ENCODE measurements at regions not wholly inside any gene's neighbourhood (a gene's known extent, or its start where the extent isn't known, plus 50 kb on each side); places are given as distances from the start of the nearest gene placed in this dataset.

DNA sequence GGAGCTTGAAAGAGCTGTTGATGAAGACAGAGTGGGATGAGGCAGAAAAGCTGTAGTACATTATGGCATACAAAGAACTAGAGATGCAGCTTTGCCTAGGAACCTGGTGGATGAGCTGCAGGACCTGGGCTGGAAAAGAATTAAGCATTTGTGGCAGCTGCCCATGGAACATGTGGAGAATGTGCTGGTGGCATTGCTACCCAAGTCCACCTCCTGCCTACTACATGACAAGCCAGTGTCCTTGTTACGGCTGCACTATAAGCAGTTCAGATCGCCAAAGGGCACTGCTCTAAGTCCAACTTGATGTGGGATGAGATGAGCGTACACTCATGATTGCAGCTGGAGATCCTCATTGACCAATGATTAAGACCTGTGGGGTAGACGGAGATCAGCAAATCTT lies 81.1 kb upstream of the ADPGK start:
- Histone ChIP-seq H3K4me3 (ENCODE audit: low read length) (no peak overlapping the region), H3K9me3 (ENCODE audit: control insufficient read depth, low read length) (no peaks in the 10 kb centered on the region)
- no peak for DNase-seq (ENCODE audit: low read depth)

DNA sequence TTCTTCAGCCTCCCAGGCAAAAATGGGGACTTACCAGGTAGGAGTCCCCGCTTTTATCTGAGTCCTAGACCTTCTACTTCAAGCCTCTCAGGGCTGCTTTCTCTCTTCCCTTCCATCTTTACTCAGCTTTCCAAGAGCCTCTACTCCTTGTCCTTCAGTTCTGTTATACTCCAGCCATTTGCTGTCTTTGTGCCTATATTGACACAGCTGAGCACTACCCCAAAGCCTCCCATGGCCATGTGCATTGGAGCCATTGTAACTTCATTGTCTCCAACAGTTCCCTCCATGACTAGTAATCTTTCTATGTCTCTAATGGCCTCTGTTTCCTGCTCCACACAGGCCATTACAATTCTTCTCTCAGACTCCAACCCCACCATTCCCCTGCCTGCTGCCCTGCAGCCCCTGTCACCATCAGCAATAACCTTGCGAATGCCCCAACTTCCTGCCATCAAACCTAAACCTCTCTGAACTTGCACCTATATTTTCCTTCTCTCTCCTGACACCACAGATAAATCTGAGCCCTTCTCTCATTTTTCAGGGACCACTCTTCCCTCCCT lies 77.9 kb upstream of the ADPGK start:
- H3K9ac ChIP-seq (ENCODE audit: low read length), result no peak overlapping the region
- no peaks in the 10 kb centered on the region for H3K36me3 ChIP-seq (ENCODE audit: control insufficient read depth, insufficient read depth, low read length, severe bottlenecking)
- H3K27me3 ChIP-seq (replicated peaks; ENCODE audit: control insufficient read depth, insufficient read depth, low read length), result peaks cover 31% of the 10 kb centered on the region
- no peaks in the 10 kb centered on the region for H3K9me3 ChIP-seq (ENCODE audit: control insufficient read depth, low read length)
- no peak for DNase-seq (ENCODE audit: low read depth)
- no peaks in the 10 kb centered on the region for H3K4me1 ChIP-seq (ENCODE audit: control insufficient read depth, insufficient read depth, low read length)
- H3K4me3 ChIP-seq (ENCODE audit: low read length), result no peak overlapping the region

More for the DNA sequence above, 81.1 kb upstream of the ADPGK start:
- Histone ChIP-seq H3K27me3 (replicated peaks; ENCODE audit: control insufficient read depth, insufficient read depth, low read length) (peaks cover 39% of the 10 kb centered on the region), H3K9ac (ENCODE audit: low read length) (no peak overlapping the region), H3K4me1 (ENCODE audit: control insufficient read depth, insufficient read depth, low read length) (no peaks in the 10 kb centered on the region), H3K36me3 (ENCODE audit: control insufficient read depth, insufficient read depth, low read length, severe bottlenecking) (no peaks in the 10 kb centered on the region)

DNA sequence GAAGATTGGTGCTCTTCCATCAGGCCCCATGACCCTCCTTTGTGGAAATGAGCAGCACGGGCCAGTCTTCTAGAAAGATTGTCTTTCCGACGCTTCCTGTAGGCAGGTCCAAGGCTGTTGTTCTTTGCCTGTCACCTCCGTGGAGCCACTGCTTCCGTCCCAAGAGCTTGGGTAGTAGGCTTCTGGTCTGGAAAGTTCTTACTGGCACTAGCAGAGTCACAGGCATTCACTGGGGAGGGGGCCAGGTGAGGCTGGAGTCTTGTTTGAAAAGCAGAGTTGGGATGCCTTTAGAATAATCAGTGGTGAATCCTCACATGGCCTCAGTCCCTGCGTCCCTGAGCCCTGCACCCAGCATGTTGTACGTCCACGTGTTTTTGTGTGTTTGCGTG lies 76.2 kb upstream of the ADPGK start:
- H3K9ac ChIP-seq (ENCODE audit: low read length), result no peak overlapping the region
- no peaks in the 10 kb centered on the region for H3K4me1 ChIP-seq (ENCODE audit: control insufficient read depth, insufficient read depth, low read length)
- no peak for DNase-seq (ENCODE audit: low read depth)
- H3K27me3 ChIP-seq (replicated peaks; ENCODE audit: control insufficient read depth, insufficient read depth, low read length), result peaks cover 30% of the 10 kb centered on the region
- no peak overlapping the region for H3K4me3 ChIP-seq (ENCODE audit: low read length)
- no peaks in the 10 kb centered on the region for H3K36me3 ChIP-seq (ENCODE audit: control insufficient read depth, insufficient read depth, low read length, severe bottlenecking)
- H3K9me3 ChIP-seq (ENCODE audit: control insufficient read depth, low read length), result no peaks in the 10 kb centered on the region

DNA sequence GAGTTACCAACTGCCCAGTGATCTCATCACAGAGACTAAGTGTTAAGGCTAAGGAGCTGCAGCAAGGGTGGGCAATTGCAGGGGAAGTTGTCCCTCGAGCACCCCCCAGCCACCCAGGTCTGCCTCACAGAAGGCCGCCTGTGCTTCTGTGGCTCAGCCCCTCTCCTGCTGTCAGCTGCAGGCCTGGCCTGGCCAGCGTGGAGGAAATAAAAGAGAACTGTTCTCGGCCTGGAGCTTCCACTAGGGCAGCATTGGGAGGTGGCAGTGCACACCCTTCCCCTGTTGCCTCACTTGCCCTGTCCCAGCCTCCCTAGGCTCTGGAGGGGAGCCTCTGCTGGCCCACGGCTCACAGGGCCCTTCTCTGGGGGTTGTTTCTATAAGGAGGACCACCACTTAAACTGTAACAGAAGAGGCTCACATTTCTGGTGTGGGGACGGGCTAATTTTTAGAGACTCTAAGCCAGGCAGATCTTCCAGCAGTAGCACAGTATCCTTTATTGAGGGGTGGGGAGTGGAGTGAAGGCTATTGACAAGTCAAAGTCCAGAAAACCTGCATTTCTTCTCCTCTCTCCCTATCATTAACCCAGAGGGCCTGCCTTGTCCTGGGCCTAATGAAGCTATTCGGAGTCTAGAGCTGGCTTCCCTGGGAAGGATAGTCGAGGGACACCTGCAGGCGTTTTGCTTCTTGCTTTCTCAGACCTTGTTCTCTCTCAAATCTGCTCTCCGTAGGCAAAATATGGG lies 75.6 kb upstream of the ADPGK start:
- Histone ChIP-seq H3K27me3 (replicated peaks; ENCODE audit: control insufficient read depth, insufficient read depth, low read length) (peaks cover 25% of the 10 kb centered on the region), H3K9me3 (ENCODE audit: control insufficient read depth, low read length) (no peaks in the 10 kb centered on the region), H3K9ac (ENCODE audit: low read length) (no peak overlapping the region), H3K4me3 (ENCODE audit: low read length) (no peak overlapping the region), H3K4me1 (ENCODE audit: control insufficient read depth, insufficient read depth, low read length) (no peaks in the 10 kb centered on the region), H3K36me3 (ENCODE audit: control insufficient read depth, insufficient read depth, low read length, severe bottlenecking) (no peaks in the 10 kb centered on the region)
- no peak for DNase-seq (ENCODE audit: low read depth)

DNA sequence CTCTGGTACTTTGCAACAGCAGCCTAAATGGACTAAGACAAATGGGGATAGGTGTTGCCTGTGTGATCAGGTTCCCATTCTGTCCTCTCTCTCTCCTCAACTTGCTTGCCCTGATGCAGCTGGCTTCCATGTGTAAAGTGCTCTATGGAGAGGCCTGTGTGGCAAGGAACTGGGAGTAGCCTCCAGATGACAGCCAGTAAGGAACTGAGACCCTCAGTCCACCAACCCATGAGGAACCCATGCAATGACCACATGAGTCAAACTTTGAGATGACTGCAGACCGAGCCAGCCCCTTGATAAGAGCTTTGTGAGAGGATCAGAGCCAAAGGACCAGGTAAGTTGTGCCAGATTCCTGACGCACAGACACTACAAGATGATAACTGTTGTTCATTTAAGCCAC lies 74.6 kb upstream of the ADPGK start:
- no peaks in the 10 kb centered on the region for H3K4me1 ChIP-seq (ENCODE audit: control insufficient read depth, insufficient read depth, low read length)
- H3K9ac ChIP-seq (ENCODE audit: low read length), result no peak overlapping the region
- no peak overlapping the region for H3K4me3 ChIP-seq (ENCODE audit: low read length)
- DNase-seq (ENCODE audit: low read depth), result no peak
- no peaks in the 10 kb centered on the region for H3K36me3 ChIP-seq (ENCODE audit: control insufficient read depth, insufficient read depth, low read length, severe bottlenecking)
- peaks cover 31% of the 10 kb centered on the region for H3K27me3 ChIP-seq (replicated peaks; ENCODE audit: control insufficient read depth, insufficient read depth, low read length)
- no peaks in the 10 kb centered on the region for H3K9me3 ChIP-seq (ENCODE audit: control insufficient read depth, low read length)

DNA sequence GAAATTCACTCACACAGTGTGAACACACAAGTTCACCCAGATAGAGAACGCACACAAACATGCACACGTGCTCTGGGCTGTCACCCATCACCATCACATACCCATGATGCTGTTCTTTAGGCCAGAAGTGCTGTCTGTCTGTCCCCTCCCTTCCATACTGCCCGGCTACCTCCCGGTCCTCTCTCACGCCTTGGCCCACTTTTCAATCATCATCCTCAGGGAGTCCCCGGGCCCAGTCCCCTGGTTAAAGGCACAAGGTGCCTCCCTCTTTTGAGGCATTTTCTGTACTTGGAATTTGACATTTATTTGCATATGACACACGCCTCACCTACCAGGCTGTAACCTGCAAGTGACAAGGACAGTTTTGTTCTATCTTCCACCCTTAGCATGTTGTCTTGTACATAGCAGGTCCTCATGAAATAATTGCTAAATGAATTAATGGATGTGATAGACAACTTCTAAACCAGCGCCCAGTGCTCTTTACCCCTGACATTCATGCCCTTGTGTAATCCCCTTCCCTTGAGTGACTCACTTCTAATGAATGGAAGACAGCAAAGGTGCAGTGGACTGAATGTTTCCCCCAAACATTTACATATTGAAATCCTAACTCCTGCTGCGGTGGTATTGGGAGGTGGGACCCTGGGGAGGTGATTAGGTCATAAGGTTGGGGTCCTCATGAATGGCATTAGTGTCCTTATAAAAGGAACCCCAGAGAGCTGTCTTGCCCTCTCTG lies 73.9 kb upstream of the ADPGK start:
- no peak overlapping the region for H3K9ac ChIP-seq (ENCODE audit: low read length)
- H3K4me3 ChIP-seq (ENCODE audit: low read length), result no peak overlapping the region
- no peak for DNase-seq (ENCODE audit: low read depth)
- no peaks in the 10 kb centered on the region for H3K36me3 ChIP-seq (ENCODE audit: control insufficient read depth, insufficient read depth, low read length, severe bottlenecking)
- H3K9me3 ChIP-seq (ENCODE audit: control insufficient read depth, low read length), result no peaks in the 10 kb centered on the region
- no peaks in the 10 kb centered on the region for H3K4me1 ChIP-seq (ENCODE audit: control insufficient read depth, insufficient read depth, low read length)
- peaks cover 32% of the 10 kb centered on the region for H3K27me3 ChIP-seq (replicated peaks; ENCODE audit: control insufficient read depth, insufficient read depth, low read length)

DNA sequence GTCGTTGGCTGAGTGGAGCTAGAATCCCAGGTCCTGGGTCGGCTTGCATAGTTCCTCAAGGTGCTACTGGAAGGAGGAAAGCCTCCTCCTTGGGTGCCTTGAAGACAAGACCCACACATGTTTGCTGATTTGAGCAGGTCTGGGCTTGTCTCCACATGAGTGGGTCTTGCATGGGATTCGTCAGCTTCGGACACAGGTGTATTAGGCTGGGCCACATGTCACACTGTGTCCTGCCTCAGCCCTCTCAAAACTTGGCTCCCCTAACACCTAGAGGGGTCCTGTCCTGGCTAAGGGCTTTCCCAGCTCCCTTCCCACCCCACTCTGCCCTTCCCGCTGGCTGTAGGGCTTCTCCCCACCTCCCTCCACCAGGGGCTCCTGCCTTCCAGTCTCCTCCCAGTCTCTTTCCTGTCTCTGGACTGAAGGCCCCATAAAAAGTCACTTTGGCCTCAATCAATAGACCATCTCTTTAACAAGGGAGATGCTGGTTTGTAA lies 73.0 kb upstream of the ADPGK start:
- no peaks in the 10 kb centered on the region for H3K9me3 ChIP-seq (ENCODE audit: control insufficient read depth, low read length)
- H3K36me3 ChIP-seq (ENCODE audit: control insufficient read depth, insufficient read depth, low read length, severe bottlenecking), result no peaks in the 10 kb centered on the region
- DNase-seq (ENCODE audit: low read depth), result no peak
- H3K27me3 ChIP-seq (replicated peaks; ENCODE audit: control insufficient read depth, insufficient read depth, low read length), result peaks cover 34% of the 10 kb centered on the region
- H3K9ac ChIP-seq (ENCODE audit: low read length), result no peak overlapping the region
- no peak overlapping the region for H3K4me3 ChIP-seq (ENCODE audit: low read length)
- no peaks in the 10 kb centered on the region for H3K4me1 ChIP-seq (ENCODE audit: control insufficient read depth, insufficient read depth, low read length)

DNA sequence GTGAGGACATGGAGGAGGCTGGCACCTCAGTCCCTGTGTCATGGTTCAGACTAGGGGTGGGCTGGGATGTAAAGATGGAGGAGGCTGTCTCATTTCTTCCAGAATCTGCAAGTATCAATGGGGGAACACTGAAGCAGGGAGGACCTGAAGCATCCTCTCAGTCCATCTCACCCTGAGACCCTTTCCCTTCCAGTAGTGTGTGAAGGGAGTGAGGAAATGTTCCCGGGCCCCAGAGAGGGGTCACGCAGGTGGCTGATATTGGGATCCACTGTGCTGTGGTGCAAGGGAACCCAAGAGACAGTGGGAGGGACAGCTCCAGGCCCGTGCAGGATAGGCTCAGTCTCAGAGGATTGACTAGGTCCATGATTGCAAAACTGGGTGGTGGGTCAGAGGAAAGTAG lies 72.2 kb upstream of the ADPGK start:
- Histone ChIP-seq H3K9me3 (ENCODE audit: control insufficient read depth, low read length) (no peaks in the 10 kb centered on the region), H3K4me3 (ENCODE audit: low read length) (no peak overlapping the region)
- no peak for DNase-seq (ENCODE audit: low read depth)

DNA sequence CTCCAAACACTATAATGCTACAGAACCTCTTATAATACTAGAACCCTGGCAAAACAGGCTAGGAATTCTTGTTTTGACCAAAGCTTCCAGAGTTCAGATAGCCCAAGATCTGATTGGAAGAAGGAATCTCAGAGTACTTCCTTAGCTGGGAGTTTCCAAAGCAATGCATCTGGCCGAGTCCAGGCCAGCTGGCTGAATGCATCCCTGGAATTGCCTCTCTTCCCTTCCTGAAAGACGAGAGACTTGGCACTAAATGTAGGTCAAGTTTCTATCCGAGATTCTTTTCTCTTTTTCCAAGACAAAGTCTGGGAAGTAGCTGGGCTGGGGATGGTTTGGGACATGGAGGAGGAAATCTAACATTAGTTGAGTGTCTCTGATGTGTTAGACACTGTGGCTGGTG lies 68.7 kb upstream of the ADPGK start:
- Histone ChIP-seq H3K27me3 (replicated peaks; ENCODE audit: control insufficient read depth, insufficient read depth, low read length) (peaks cover 69% of the 10 kb centered on the region), H3K4me3 (ENCODE audit: low read length) (no peak overlapping the region), H3K4me1 (ENCODE audit: control insufficient read depth, insufficient read depth, low read length) (no peaks in the 10 kb centered on the region), H3K9ac (ENCODE audit: low read length) (no peak overlapping the region), H3K9me3 (ENCODE audit: control insufficient read depth, low read length) (no peaks in the 10 kb centered on the region), H3K36me3 (ENCODE audit: control insufficient read depth, insufficient read depth, low read length, severe bottlenecking) (no peaks in the 10 kb centered on the region)
- no peak for DNase-seq (ENCODE audit: low read depth)

More for the DNA sequence above, 72.2 kb upstream of the ADPGK start:
- H3K9ac ChIP-seq (ENCODE audit: low read length), result no peak overlapping the region
- peaks cover 38% of the 10 kb centered on the region for H3K27me3 ChIP-seq (replicated peaks; ENCODE audit: control insufficient read depth, insufficient read depth, low read length)
- no peaks in the 10 kb centered on the region for H3K36me3 ChIP-seq (ENCODE audit: control insufficient read depth, insufficient read depth, low read length, severe bottlenecking)
- H3K4me1 ChIP-seq (ENCODE audit: control insufficient read depth, insufficient read depth, low read length), result no peaks in the 10 kb centered on the region

DNA sequence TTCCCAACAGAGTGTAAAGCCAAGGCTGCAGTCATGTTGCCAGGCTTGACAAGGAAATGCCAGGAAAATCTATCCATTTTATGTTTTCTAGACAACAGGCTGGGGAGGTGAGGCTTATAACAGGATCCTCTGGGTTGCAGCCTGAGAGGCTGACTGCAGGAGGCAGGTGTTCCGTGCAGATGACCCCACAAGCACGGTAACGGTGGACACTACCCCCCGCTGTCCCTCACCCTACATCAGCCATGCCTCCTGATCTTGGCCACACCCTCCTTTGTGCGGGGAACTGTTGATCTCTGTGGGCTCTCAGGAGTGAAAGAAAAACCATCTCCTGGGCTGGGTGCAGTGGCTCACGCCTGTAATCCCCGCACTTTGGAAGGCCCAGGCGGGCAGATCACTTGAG lies 68.0 kb upstream of the ADPGK start:
- DNase-seq (ENCODE audit: low read depth), result no peak
- Histone ChIP-seq H3K4me3 (ENCODE audit: low read length) (no peak overlapping the region), H3K36me3 (ENCODE audit: control insufficient read depth, insufficient read depth, low read length, severe bottlenecking) (no peaks in the 10 kb centered on the region), H3K27me3 (replicated peaks; ENCODE audit: control insufficient read depth, insufficient read depth, low read length) (peaks cover 62% of the 10 kb centered on the region), H3K9me3 (ENCODE audit: control insufficient read depth, low read length) (no peaks in the 10 kb centered on the region), H3K4me1 (ENCODE audit: control insufficient read depth, insufficient read depth, low read length) (no peaks in the 10 kb centered on the region), H3K9ac (ENCODE audit: low read length) (no peak overlapping the region)

DNA sequence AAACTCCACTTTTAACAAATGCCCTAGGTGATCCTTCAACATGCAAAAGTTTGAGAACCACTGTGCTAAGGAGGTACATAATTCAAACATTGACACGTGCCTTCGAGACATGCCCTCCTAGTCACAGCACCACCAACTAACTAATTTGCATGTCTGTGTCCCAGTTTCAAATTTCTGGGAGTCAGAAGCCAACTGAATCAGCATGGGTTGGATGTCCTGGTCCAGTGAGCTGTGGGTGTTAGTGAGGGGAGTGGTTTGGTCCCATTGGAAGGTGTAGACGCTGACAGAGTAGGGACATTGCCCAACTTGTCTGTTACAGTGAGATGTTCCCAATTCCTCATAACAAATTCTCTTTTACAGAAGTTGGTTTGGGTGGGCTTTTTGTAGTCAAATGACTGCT lies 67.3 kb upstream of the ADPGK start:
- DNase-seq (ENCODE audit: low read depth), result no peak

More for the DNA sequence above, 67.3 kb upstream of the ADPGK start:
- Histone ChIP-seq H3K36me3 (ENCODE audit: control insufficient read depth, insufficient read depth, low read length, severe bottlenecking) (no peaks in the 10 kb centered on the region), H3K4me3 (ENCODE audit: low read length) (no peak overlapping the region), H3K9me3 (ENCODE audit: control insufficient read depth, low read length) (no peaks in the 10 kb centered on the region), H3K9ac (ENCODE audit: low read length) (no peak overlapping the region), H3K4me1 (ENCODE audit: control insufficient read depth, insufficient read depth, low read length) (peaks cover 3% of the 10 kb centered on the region), H3K27me3 (replicated peaks; ENCODE audit: control insufficient read depth, insufficient read depth, low read length) (peaks cover 57% of the 10 kb centered on the region)
